Vagina (tissue), 2 donors: ENCODE measurements at regions not wholly inside any gene's neighbourhood (a gene's known extent, or its start where the extent isn't known, plus 50 kb on each side); places are given as distances from the start of the nearest gene placed in this dataset.
"Not testable (repeated sequence)": the region's sequence is repeated elsewhere in the genome, so short reads cannot be mapped to it uniquely, and the experiment has no call there.

Source experiments
- DNase-seq, 2 donors: peaks; one replicate each; pipeline ENCODE4 v3.0.0-alpha.2; 2017; ENCODE audit errors: extremely low spot score in 2 of 2
- H3K27ac ChIP-seq: fragments of 200-600 bp; sonication (generic); one replicate; pipeline ENCODE4 v1.5.1; 2019
- H3K27me3 ChIP-seq: fragments of 200-600 bp; sonication (generic); one replicate; pipeline ENCODE4 v1.5.1; 2019
- H3K36me3 ChIP-seq, 2 donors: fragments of 200-600 bp; sonication (generic); one replicate each; pipeline ENCODE4 v1.5.1; 2017 to 2019
- H3K4me1 ChIP-seq: fragments of 200-600 bp; sonication (generic); one replicate; pipeline ENCODE4 v1.5.1; 2019
- H3K4me3 ChIP-seq, 2 donors: fragments of 200-600 bp; sonication (generic); 1 replicate in 1 of 2; 2 replicates in 1 of 2; pipeline ENCODE4 v1.5.1; 2016 to 2019
- H3K9me3 ChIP-seq: fragments of 200-600 bp; sonication (generic); one replicate; pipeline ENCODE4 v1.5.1; 2019
- CTCF ChIP-seq, 3 experiments: fragments of 450-650 bp in 2 of 3; fragments of 200-600 bp in 1 of 3; sonication (generic) in 1 of 3; IDR thresholded peaks; one replicate each; pipeline ENCODE4 v1.5.1; 2017 to 2019; ENCODE audit warnings: antibody characterized with exemption in 3 of 3, mild to moderate bottlenecking in 2 of 3, moderate library complexity in 2 of 3
- POLR2A ChIP-seq, 2 donors: fragments of 450-650 bp; IDR thresholded peaks; one replicate each; pipeline ENCODE4 v1.6.1; 2017; ENCODE audit warnings: antibody characterized with exemption in 2 of 2, mild to moderate bottlenecking in 2 of 2, moderate library complexity in 2 of 2
- POLR2AphosphoS5 ChIP-seq, 2 donors: sonication (generic); formaldehyde crosslinking; IDR thresholded peaks; one replicate each; pipeline ENCODE4 v1.9.0; 2017; ENCODE audit warnings: antibody characterized with exemption in 2 of 2, mild to moderate bottlenecking in 2 of 2, low read depth in 1 of 2; ENCODE audit not compliant: insufficient read depth in 1 of 2
- intact Hi-C: fragments of 100-400 bp; cut with DNase I; formaldehyde crosslinking; loops from one replicate; pipeline ENCODE4 v1.15.1; 2023

- Histone ChIP-seq H3K27ac (no peak overlapping the region), H3K9me3 (no peaks in the 10 kb centered on the region), H3K36me3 (no peaks in the 10 kb centered on the region), H3K27me3 (no peaks in the 10 kb centered on the region), H3K4me3 (no peak overlapping the region), H3K4me1 (no peaks in the 10 kb centered on the region)
- intact Hi-C loops: no loop called here
- DNase-seq: no peak
- no peak for TF ChIP-seq POLR2AphosphoS5 (IDR thresholded peaks at IDR 0.05; ENCODE audit: insufficient read depth in 1 of 2, low read depth in 1 of 2)
Observed at GRCh38 chr3:6394944-6395343, 466.0 kb upstream of the GRM7 start.

- Histone ChIP-seq H3K4me1 (no peaks in the 10 kb centered on the region), H3K27me3 (no peaks in the 10 kb centered on the region), H3K9me3 (no peaks in the 10 kb centered on the region), H3K4me3 (no peak overlapping the region), H3K36me3 (no peaks in the 10 kb centered on the region), H3K27ac (no peak overlapping the region)
- TF ChIP-seq CTCF (IDR thresholded peaks at IDR 0.05): no peak
- no peak for TF ChIP-seq POLR2AphosphoS5 (IDR thresholded peaks at IDR 0.05; ENCODE audit: insufficient read depth in 1 of 2, low read depth in 1 of 2)
- TF ChIP-seq POLR2A (IDR thresholded peaks at IDR 0.05): no peak
- intact Hi-C loops: no loop called here
- DNase-seq: no peak
Observed at GRCh38 chr3:6396631-6397030, 464.3 kb upstream of the GRM7 start.

- H3K27ac ChIP-seq, DNase-seq, H3K36me3 ChIP-seq, H3K4me3 ChIP-seq, H3K27me3 ChIP-seq, H3K4me1 ChIP-seq, H3K9me3 ChIP-seq, intact Hi-C loops: not testable (repeated sequence)
Observed at GRCh38 chr3:6402666-6403065, 458.2 kb upstream of the GRM7 start.

- H3K27ac ChIP-seq, H3K9me3 ChIP-seq, H3K4me1 ChIP-seq, H3K4me3 ChIP-seq, intact Hi-C loops, DNase-seq, H3K36me3 ChIP-seq, H3K27me3 ChIP-seq: not testable (repeated sequence)
Observed at GRCh38 chr3:6406923-6407322, 454.0 kb upstream of the GRM7 start.

GRCh38 chr3:6416049-6416661, 444.8 kb upstream of the GRM7 start:
- Histone ChIP-seq H3K27me3 (no peaks in the 10 kb centered on the region), H3K9me3 (no peaks in the 10 kb centered on the region), H3K27ac (no peak overlapping the region), H3K4me1 (no peaks in the 10 kb centered on the region), H3K4me3 (no peak overlapping the region), H3K36me3 (no peaks in the 10 kb centered on the region)
- DNase-seq: no peak
- intact Hi-C loops: no loop called here
- no peak for TF ChIP-seq CTCF (IDR thresholded peaks at IDR 0.05)
- TF ChIP-seq POLR2A (IDR thresholded peaks at IDR 0.05): no peak
- TF ChIP-seq POLR2AphosphoS5 (IDR thresholded peaks at IDR 0.05; ENCODE audit: insufficient read depth in 1 of 2, low read depth in 1 of 2): no peak

- no peak for DNase-seq
- H3K4me1 ChIP-seq: no peaks in the 10 kb centered on the region
- H3K4me3 ChIP-seq: no peak overlapping the region
- H3K9me3 ChIP-seq: no peaks in the 10 kb centered on the region
- H3K27me3 ChIP-seq: no peaks in the 10 kb centered on the region
- no peaks in the 10 kb centered on the region for H3K36me3 ChIP-seq
- H3K27ac ChIP-seq: no peak overlapping the region
- intact Hi-C loops: no loop called here
- no peak for TF ChIP-seq POLR2AphosphoS5 (IDR thresholded peaks at IDR 0.05; ENCODE audit: insufficient read depth in 1 of 2, low read depth in 1 of 2)
- TF ChIP-seq CTCF (IDR thresholded peaks at IDR 0.05): no peak
- no peak for TF ChIP-seq POLR2A (IDR thresholded peaks at IDR 0.05)
Observed at GRCh38 chr3:6417174-6417573, 443.7 kb upstream of the GRM7 start.

GRCh38 chr3:6418485-6418884, 442.4 kb upstream of the GRM7 start:
- DNase-seq: no peak
- Histone ChIP-seq H3K9me3 (no peaks in the 10 kb centered on the region), H3K36me3 (no peaks in the 10 kb centered on the region), H3K4me3 (no peak overlapping the region), H3K27ac (no peak overlapping the region), H3K27me3 (no peaks in the 10 kb centered on the region), H3K4me1 (no peaks in the 10 kb centered on the region)
- intact Hi-C loops: no loop called here
- TF ChIP-seq POLR2AphosphoS5 (IDR thresholded peaks at IDR 0.05; ENCODE audit: insufficient read depth in 1 of 2, low read depth in 1 of 2): no peak
